Uterus (tissue), 2 donors: ENCODE measurements at regions not wholly inside any gene's neighbourhood (a gene's known extent, or its start where the extent isn't known, plus 50 kb on each side); places are given as distances from the start of the nearest gene placed in this dataset.

Experiments used
- POLR2A ChIP-seq, 2 donors: fragments of 450-650 bp; IDR thresholded peaks; one replicate each; pipeline ENCODE4 v1.6.1; 2016; ENCODE audit warnings: antibody characterized with exemption in 2 of 2, mild to moderate bottlenecking in 1 of 2, moderate library complexity in 1 of 2
- TF ChIP-seq, protein P1 (sequence below), 4 experiments: fragments of 200-600 bp in 2 of 4; fragments of 450-650 bp in 2 of 4; sonication (generic) in 2 of 4; IDR thresholded peaks; one replicate each; pipeline ENCODE4 v1.5.1; 2016 to 2019; ENCODE audit warnings: antibody characterized with exemption in 4 of 4, mild to moderate bottlenecking in 2 of 4, moderate library complexity in 1 of 4

DNA sequence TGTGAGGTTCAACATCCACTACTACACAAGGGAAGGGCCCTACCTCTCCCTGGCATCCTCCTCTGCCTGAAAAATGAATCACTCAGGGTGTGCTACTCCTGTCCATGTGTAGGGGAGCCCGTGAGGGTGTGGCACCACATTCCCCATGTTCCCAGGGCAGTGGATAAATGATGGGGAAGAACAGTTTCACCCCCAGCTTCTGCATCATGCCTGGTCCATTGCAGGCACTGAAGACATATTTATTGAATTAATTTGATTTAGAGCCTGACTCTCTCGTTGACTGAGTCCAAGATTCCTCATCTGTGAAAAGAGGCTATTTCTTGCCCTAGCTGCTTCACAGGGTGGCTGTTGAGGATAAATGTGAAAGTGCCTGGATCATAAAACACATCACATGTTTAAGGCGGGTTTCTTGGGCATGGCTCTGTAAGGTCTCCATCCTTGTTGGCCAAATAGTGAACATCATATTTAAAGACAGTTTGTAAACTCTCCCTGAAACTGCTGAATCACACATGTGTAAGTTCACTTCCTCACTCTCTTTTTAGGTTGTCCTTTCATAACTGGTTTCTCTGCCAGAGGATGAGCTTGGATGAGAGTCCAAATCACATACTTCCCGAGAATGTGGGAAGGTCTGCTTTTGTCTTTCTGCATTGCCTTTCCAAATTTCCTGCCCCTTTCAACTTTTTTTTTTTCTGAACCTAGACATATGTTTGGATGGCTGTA is 79.7 kb upstream of the FYN start:
- TF ChIP-seq, protein P1, sequence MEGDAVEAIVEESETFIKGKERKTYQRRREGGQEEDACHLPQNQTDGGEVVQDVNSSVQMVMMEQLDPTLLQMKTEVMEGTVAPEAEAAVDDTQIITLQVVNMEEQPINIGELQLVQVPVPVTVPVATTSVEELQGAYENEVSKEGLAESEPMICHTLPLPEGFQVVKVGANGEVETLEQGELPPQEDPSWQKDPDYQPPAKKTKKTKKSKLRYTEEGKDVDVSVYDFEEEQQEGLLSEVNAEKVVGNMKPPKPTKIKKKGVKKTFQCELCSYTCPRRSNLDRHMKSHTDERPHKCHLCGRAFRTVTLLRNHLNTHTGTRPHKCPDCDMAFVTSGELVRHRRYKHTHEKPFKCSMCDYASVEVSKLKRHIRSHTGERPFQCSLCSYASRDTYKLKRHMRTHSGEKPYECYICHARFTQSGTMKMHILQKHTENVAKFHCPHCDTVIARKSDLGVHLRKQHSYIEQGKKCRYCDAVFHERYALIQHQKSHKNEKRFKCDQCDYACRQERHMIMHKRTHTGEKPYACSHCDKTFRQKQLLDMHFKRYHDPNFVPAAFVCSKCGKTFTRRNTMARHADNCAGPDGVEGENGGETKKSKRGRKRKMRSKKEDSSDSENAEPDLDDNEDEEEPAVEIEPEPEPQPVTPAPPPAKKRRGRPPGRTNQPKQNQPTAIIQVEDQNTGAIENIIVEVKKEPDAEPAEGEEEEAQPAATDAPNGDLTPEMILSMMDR (IDR thresholded peaks at IDR 0.05), result no peak
- no peak for TF ChIP-seq POLR2A (IDR thresholded peaks at IDR 0.05)
